DND-41 (cell line): ENCODE measurements at regions not wholly inside any gene's neighbourhood (a gene's known extent, or its start where the extent isn't known, plus 50 kb on each side); places are given as distances from the start of the nearest gene placed in this dataset.

Experiments used
- ATAC-seq: fragments of 200-7000 bp; cut with Tn5 transposase; 3 replicates; pipeline ENCODE4 v1.9.1; 2021; ENCODE audit warnings: low read depth; ENCODE audit not compliant: insufficient read depth
- DNase-seq: peaks from one replicate; pipeline ENCODE4 v3.0.0-alpha.2; 2020
- H2AFZ ChIP-seq: 2 replicates; pipeline ENCODE4 v1.6.0; 2012; ENCODE audit warnings: low read depth, low read length
- H3K27ac ChIP-seq: 2 replicates; pipeline ENCODE4 v1.5.1; 2012; ENCODE audit warnings: low read length, inconsistent platforms
- H3K27me3 ChIP-seq: fragments of 200-600 bp; sonication (generic); 2 replicates; pipeline ENCODE4 v1.6.0; 2012; ENCODE audit warnings: low read length, mild to moderate bottlenecking, inconsistent platforms; ENCODE audit not compliant: insufficient read depth, poor library complexity
- H3K36me3 ChIP-seq: 2 replicates; pipeline ENCODE4 v1.5.1; 2012; ENCODE audit warnings: low read length, inconsistent platforms; ENCODE audit not compliant: insufficient read depth
- H3K4me1 ChIP-seq: 2 replicates; pipeline ENCODE4 v1.5.1; 2012; ENCODE audit warnings: mild to moderate bottlenecking, low read length; ENCODE audit not compliant: insufficient read depth
- H3K4me2 ChIP-seq: 2 replicates; pipeline ENCODE4 v1.6.0; 2012; ENCODE audit warnings: mild to moderate bottlenecking, moderate library complexity, low read length, inconsistent platforms; ENCODE audit not compliant: insufficient read depth
- H3K4me3 ChIP-seq, 2 experiments: fragments of 200-600 bp in 1 of 2; shearing (Covaris generic) in 1 of 2; 2 replicates each; pipeline ENCODE4 v1.5.1; 2012 to 2016; ENCODE audit warnings: inconsistent platforms in 2 of 2, low read length in 2 of 2, mild to moderate bottlenecking in 2 of 2, low read depth in 1 of 2, moderate library complexity in 1 of 2
- H3K79me2 ChIP-seq: 2 replicates; pipeline ENCODE4 v1.6.0; 2012; ENCODE audit warnings: low read length, inconsistent platforms; ENCODE audit not compliant: insufficient read depth
- H3K9ac ChIP-seq: 2 replicates; pipeline ENCODE4 v1.6.0; 2012; ENCODE audit warnings: low read depth, mild to moderate bottlenecking, inconsistent platforms, low read length, moderate library complexity
- H3K9me3 ChIP-seq: 2 replicates; pipeline ENCODE4 v1.5.1; 2012; ENCODE audit warnings: low read length, moderate library complexity, mild to moderate bottlenecking, inconsistent platforms; ENCODE audit not compliant: insufficient read depth, severe bottlenecking
- H4K20me1 ChIP-seq: 2 replicates; pipeline ENCODE4 v1.6.0; 2012; ENCODE audit warnings: low read length; ENCODE audit not compliant: insufficient read depth
- CTCF ChIP-seq: IDR thresholded peaks from 2 replicates; pipeline ENCODE4 v1.5.1; 2012; ENCODE audit warnings: borderline replicate concordance, low read length, moderate library complexity, mild to moderate bottlenecking; ENCODE audit not compliant: poor library complexity, severe bottlenecking; ENCODE audit errors: extremely low read depth
- EZH2 ChIP-seq: IDR thresholded peaks from 3 replicates; pipeline ENCODE4 v1.6.1; 2012; ENCODE audit warnings: borderline replicate concordance, low read depth, mild to moderate bottlenecking, moderate library complexity, low read length, inconsistent platforms; ENCODE audit not compliant: severe bottlenecking

- ATAC-seq (no peak), DNase-seq (no peak)
- Histone ChIP-seq H3K4me2 (no peak overlapping the region), H3K27me3 (no peaks in the 10 kb centered on the region), H3K27ac (no peak overlapping the region), H2AFZ (no peak overlapping the region), H3K9me3 (no peaks in the 10 kb centered on the region), H3K9ac (no peak overlapping the region), H3K79me2 (no peaks in the 10 kb centered on the region), H3K4me1 (no peaks in the 10 kb centered on the region), H4K20me1 (no peaks in the 10 kb centered on the region), H3K4me3 (no peak overlapping the region), H3K36me3 (no peaks in the 10 kb centered on the region)
- no peak for TF ChIP-seq CTCF
Observed at GRCh38 chr3:180804916-180805315, 107.6 kb upstream of the FXR1 start.

- ATAC-seq (no peak), DNase-seq (no peak)
- no peaks in the 10 kb centered on the region for H4K20me1 ChIP-seq
- no peaks in the 10 kb centered on the region for H3K79me2 ChIP-seq
- H3K4me3 ChIP-seq = no peak overlapping the region
- no peaks in the 10 kb centered on the region for H3K27me3 ChIP-seq
- no peaks in the 10 kb centered on the region for H3K9me3 ChIP-seq
- H3K4me1 ChIP-seq = no peaks in the 10 kb centered on the region
- H2AFZ ChIP-seq = no peak overlapping the region
- H3K4me2 ChIP-seq = no peak overlapping the region
- no peak overlapping the region for H3K27ac ChIP-seq
- H3K36me3 ChIP-seq = no peaks in the 10 kb centered on the region
- TF ChIP-seq CTCF (no peak), EZH2 (no peak)
- no peak overlapping the region for H3K9ac ChIP-seq
Observed at GRCh38 chr3:180808823-180809575, 103.5 kb upstream of the FXR1 start.

- Histone ChIP-seq H3K27ac (no peak overlapping the region), H3K4me1 (no peaks in the 10 kb centered on the region), H3K27me3 (no peaks in the 10 kb centered on the region), H3K36me3 (no peaks in the 10 kb centered on the region), H3K79me2 (no peaks in the 10 kb centered on the region), H4K20me1 (no peaks in the 10 kb centered on the region), H3K4me2 (no peak overlapping the region), H3K9ac (no peak overlapping the region), H2AFZ (no peak overlapping the region), H3K4me3 (no peak overlapping the region), H3K9me3 (no peaks in the 10 kb centered on the region)
- ATAC-seq (no peak), DNase-seq (no peak)
- TF ChIP-seq EZH2 = no peak
Observed at GRCh38 chr3:180820400-180820799, 92.1 kb upstream of the FXR1 start.

- H3K36me3 ChIP-seq = no peaks in the 10 kb centered on the region
- TF ChIP-seq CTCF (no peak), EZH2 (no peak)
- ATAC-seq = no peak
Observed at GRCh38 chr3:180825964-180826363, 86.5 kb upstream of the FXR1 start.

More at GRCh38 chr3:180825964-180826363, 86.5 kb upstream of the FXR1 start:
- no peak for DNase-seq
- no peak overlapping the region for H3K4me2 ChIP-seq
- H3K9ac ChIP-seq = no peak overlapping the region
- no peaks in the 10 kb centered on the region for H3K27me3 ChIP-seq
- H3K4me1 ChIP-seq = no peaks in the 10 kb centered on the region
- H3K9me3 ChIP-seq = no peaks in the 10 kb centered on the region
- no peak overlapping the region for H3K4me3 ChIP-seq
- no peak overlapping the region for H3K27ac ChIP-seq
- H4K20me1 ChIP-seq = no peaks in the 10 kb centered on the region
- no peak overlapping the region for H2AFZ ChIP-seq
- H3K79me2 ChIP-seq = no peaks in the 10 kb centered on the region
